ENCODE measurements at regions not wholly inside any gene's neighbourhood (a gene's known extent, or its start where the extent isn't known, plus 50 kb on each side); places are given as distances from the start of the nearest gene placed in this dataset.

DNA sequence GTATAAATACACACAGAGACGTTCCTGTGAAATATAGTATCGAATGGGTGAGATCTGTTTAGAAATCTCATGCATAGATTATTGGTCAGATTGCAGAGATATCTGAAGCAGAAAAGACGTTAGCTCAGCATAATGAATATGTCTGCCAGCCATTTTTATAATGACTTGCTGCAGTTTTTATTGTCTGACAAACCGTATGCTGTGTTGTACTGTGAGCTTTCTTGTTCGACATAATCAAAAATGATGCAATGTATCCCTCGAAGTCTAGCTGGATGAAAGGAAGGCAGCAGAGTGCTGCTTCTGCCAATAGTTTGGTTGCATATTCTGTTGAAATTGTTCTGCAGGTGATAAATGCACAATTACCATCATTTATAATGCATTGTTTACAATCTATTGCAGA, 514.9 kb upstream of the ARRDC3 start:
- TF ChIP-seq, protein P1, sequence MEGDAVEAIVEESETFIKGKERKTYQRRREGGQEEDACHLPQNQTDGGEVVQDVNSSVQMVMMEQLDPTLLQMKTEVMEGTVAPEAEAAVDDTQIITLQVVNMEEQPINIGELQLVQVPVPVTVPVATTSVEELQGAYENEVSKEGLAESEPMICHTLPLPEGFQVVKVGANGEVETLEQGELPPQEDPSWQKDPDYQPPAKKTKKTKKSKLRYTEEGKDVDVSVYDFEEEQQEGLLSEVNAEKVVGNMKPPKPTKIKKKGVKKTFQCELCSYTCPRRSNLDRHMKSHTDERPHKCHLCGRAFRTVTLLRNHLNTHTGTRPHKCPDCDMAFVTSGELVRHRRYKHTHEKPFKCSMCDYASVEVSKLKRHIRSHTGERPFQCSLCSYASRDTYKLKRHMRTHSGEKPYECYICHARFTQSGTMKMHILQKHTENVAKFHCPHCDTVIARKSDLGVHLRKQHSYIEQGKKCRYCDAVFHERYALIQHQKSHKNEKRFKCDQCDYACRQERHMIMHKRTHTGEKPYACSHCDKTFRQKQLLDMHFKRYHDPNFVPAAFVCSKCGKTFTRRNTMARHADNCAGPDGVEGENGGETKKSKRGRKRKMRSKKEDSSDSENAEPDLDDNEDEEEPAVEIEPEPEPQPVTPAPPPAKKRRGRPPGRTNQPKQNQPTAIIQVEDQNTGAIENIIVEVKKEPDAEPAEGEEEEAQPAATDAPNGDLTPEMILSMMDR (IDR thresholded peaks at IDR 0.05) = no peak
- no peak for TF ChIP-seq EZH2 (IDR thresholded peaks at IDR 0.05; ENCODE audit: borderline replicate concordance, insufficient read depth, low read depth, low read length, poor library complexity, severe bottlenecking)

Measured in B cell (primary cell).